H1 (cell line): ENCODE measurements at regions not wholly inside any gene's neighbourhood (a gene's known extent, or its start where the extent isn't known, plus 50 kb on each side); places are given as distances from the start of the nearest gene placed in this dataset.

ENCODE experiments used
- CTCF ChIA-PET: fragments of 300-600 bp; sonication (Branson Sonifier 250); formaldehyde crosslinking; loops from one replicate; lab custom pipeline; 2021; ENCODE audit not compliant: partially characterized antibody; lab: Charles Lee
- POLR2A ChIA-PET: fragments of 300-600 bp; sonication (Branson Sonifier 250); formaldehyde crosslinking; loops from one replicate; lab custom pipeline; 2021; ENCODE audit warnings: inconsistent platforms; ENCODE audit not compliant: partially characterized antibody; lab: Charles Lee
- DNase-seq, 2 experiments: peaks; one replicate each; pipeline versions ENCODE4 v3.0.0 to v3.0.0-alpha.2; 2010 to 2022; ENCODE audit warnings: low spot score in 2 of 2, low read depth in 1 of 2, mixed read lengths in 1 of 2
- FAIRE-seq: peaks from 2 replicates; lab custom pipeline; 2011; peaks lifted over from hg19 to GRCh38; lab: Jason Lieb, UNC
- H2AFZ ChIP-seq: 2 replicates; pipeline ENCODE4 v1.8.1; 2012; ENCODE audit warnings: low read length, inconsistent platforms
- H2AK5ac ChIP-seq: 2 replicates; pipeline ENCODE4 v1.6.1; 2013; ENCODE audit warnings: low read depth, low read length
- H2BK120ac ChIP-seq: replicated peaks from 2 replicates; pipeline ENCODE3; 2013; ENCODE audit warnings: low read depth, low read length, inconsistent platforms
- H2BK12ac ChIP-seq: 2 replicates; pipeline ENCODE4 v1.6.1; 2013; ENCODE audit warnings: low read depth, low read length
- H2BK15ac ChIP-seq: 2 replicates; pipeline ENCODE4 v1.6.1; 2013; ENCODE audit warnings: low read length
- H2BK20ac ChIP-seq: 2 replicates; pipeline ENCODE4 v1.6.1; 2013; ENCODE audit warnings: low read length
- H2BK5ac ChIP-seq: 2 replicates; pipeline ENCODE4 v1.6.1; 2013; ENCODE audit warnings: low read depth, low read length
- H3K14ac ChIP-seq: 2 replicates; pipeline ENCODE4 v1.6.1; 2013; ENCODE audit warnings: inconsistent platforms; ENCODE audit not compliant: insufficient read length
- H3K18ac ChIP-seq: 2 replicates; pipeline ENCODE4 v1.6.1; 2013; ENCODE audit warnings: low read length; ENCODE audit errors: extremely low read depth
- H3K23ac ChIP-seq: 2 replicates; pipeline ENCODE4 v1.6.1; 2013; ENCODE audit warnings: inconsistent platforms; ENCODE audit not compliant: insufficient read length
- H3K23me2 ChIP-seq: 2 replicates; pipeline ENCODE4 v1.6.1; 2013; ENCODE audit warnings: low read depth, low read length
- H3K27ac ChIP-seq: 2 replicates; pipeline ENCODE4 v1.6.1; 2011; ENCODE audit warnings: low read depth, low read length, inconsistent platforms
- H3K27me3 ChIP-seq, 4 experiments: replicated peaks in 1 of 4; 1 replicate in 1 of 4; 2 replicates in 3 of 4; pipeline versions ENCODE4 v1.6.1 to v1.8.1; 2011 to 2013; ENCODE audit warnings: low read length in 3 of 4, mild to moderate bottlenecking in 3 of 4, inconsistent platforms in 2 of 4, mixed read lengths in 2 of 4, moderate library complexity in 1 of 4; ENCODE audit not compliant: control insufficient read depth in 3 of 4, insufficient read depth in 3 of 4; ENCODE audit errors: extremely low read depth in 1 of 4
- H3K36me3 ChIP-seq, 4 experiments: 2 replicates each; pipeline versions ENCODE4 v1.6.1 to v1.8.1; 2011 to 2013; ENCODE audit warnings: mild to moderate bottlenecking in 4 of 4, low read length in 3 of 4, moderate library complexity in 2 of 4, control low read depth in 1 of 4, inconsistent platforms in 1 of 4; ENCODE audit not compliant: insufficient read depth in 4 of 4, control insufficient read depth in 2 of 4
- H3K4ac ChIP-seq: replicated peaks from 2 replicates; pipeline ENCODE3; 2013; ENCODE audit warnings: low read length, low read depth, mixed read lengths, inconsistent platforms; ENCODE audit not compliant: insufficient read length
- H3K4me1 ChIP-seq, 4 experiments: replicated peaks in 1 of 4; 1 replicate in 1 of 4; 2 replicates in 3 of 4; pipeline versions ENCODE4 v1.6.1 to v1.8.1; 2011 to 2013; ENCODE audit warnings: low read length in 3 of 4, inconsistent platforms in 2 of 4, mixed read lengths in 1 of 4; ENCODE audit not compliant: insufficient read depth in 4 of 4, control insufficient read depth in 3 of 4
- H3K4me2 ChIP-seq, 2 experiments: 2 replicates each; pipeline versions ENCODE4 v1.6.1 to v1.8.1; 2011 to 2013; ENCODE audit warnings: low read depth in 2 of 2, low read length in 2 of 2, control low read depth in 1 of 2, inconsistent platforms in 1 of 2, mild to moderate bottlenecking in 1 of 2; ENCODE audit not compliant: insufficient read depth in 1 of 2
- H3K4me3 ChIP-seq, 4 experiments: fragments of 200-600, 300-600 bp in 1 of 4; sonication (generic), shearing (Covaris generic), sonication (Bioruptor Twin) in 1 of 4; 2 replicates each; pipeline versions ENCODE4 v1.5.1 to v1.8.1; 2011 to 2016; ENCODE audit warnings: low read length in 4 of 4, low read depth in 3 of 4, control low read depth in 2 of 4, inconsistent platforms in 2 of 4, mild to moderate bottlenecking in 2 of 4, mixed read lengths in 1 of 4, moderate library complexity in 1 of 4; ENCODE audit not compliant: insufficient read depth in 2 of 4; ENCODE audit errors: extremely low read depth in 1 of 4
- H3K56ac ChIP-seq: replicated peaks from 2 replicates; pipeline ENCODE3; 2013; ENCODE audit warnings: low read depth, mild to moderate bottlenecking, mixed read lengths, low read length, inconsistent platforms; ENCODE audit not compliant: insufficient read length
- H3K79me1 ChIP-seq: 2 replicates; pipeline ENCODE4 v1.6.1; 2013; ENCODE audit warnings: low read depth, low read length, control low read depth
- H3K79me2 ChIP-seq, 2 experiments: 2 replicates each; pipeline versions ENCODE4 v1.6.1 to v1.8.1; 2012 to 2013; ENCODE audit warnings: low read length in 2 of 2, mild to moderate bottlenecking in 2 of 2, inconsistent platforms in 1 of 2; ENCODE audit not compliant: insufficient read depth in 2 of 2, control insufficient read depth in 1 of 2
- H3K9ac ChIP-seq, 4 experiments: replicated peaks in 1 of 4; 1 replicate in 1 of 4; 2 replicates in 3 of 4; pipeline versions ENCODE4 v1.6.1 to v1.8.1; 2011 to 2013; ENCODE audit warnings: low read depth in 3 of 4, low read length in 3 of 4, control low read depth in 2 of 4, mild to moderate bottlenecking in 2 of 4, moderate library complexity in 2 of 4, inconsistent platforms in 1 of 4; ENCODE audit errors: extremely low read depth in 1 of 4
- H3K9me3 ChIP-seq, 2 experiments: 2 replicates each; pipeline versions ENCODE4 v1.6.1 to v1.8.1; 2012 to 2013; ENCODE audit warnings: mild to moderate bottlenecking in 2 of 2, moderate library complexity in 2 of 2, control low read depth in 1 of 2, inconsistent platforms in 1 of 2, low read depth in 1 of 2, low read length in 1 of 2, mixed read lengths in 1 of 2; ENCODE audit not compliant: insufficient read depth in 2 of 2
- H4K20me1 ChIP-seq, 2 experiments: replicated peaks in 1 of 2; 2 replicates each; pipeline versions ENCODE3 to v1.8.1; 2011 to 2013; ENCODE audit warnings: inconsistent platforms in 2 of 2, low read length in 2 of 2, mild to moderate bottlenecking in 1 of 2; ENCODE audit not compliant: insufficient read depth in 2 of 2, control insufficient read depth in 1 of 2
- H4K5ac ChIP-seq: 2 replicates; pipeline ENCODE4 v1.6.1; 2013; ENCODE audit warnings: low read length, low read depth, mixed read lengths, inconsistent platforms; ENCODE audit not compliant: insufficient read length
- H4K8ac ChIP-seq: 2 replicates; pipeline ENCODE4 v1.8.0; 2013; ENCODE audit warnings: mild to moderate bottlenecking, moderate library complexity, low read length, inconsistent platforms; ENCODE audit not compliant: insufficient read depth; ENCODE audit errors: extremely low read depth
- H4K91ac ChIP-seq: replicated peaks from 2 replicates; pipeline ENCODE3; 2013; ENCODE audit warnings: low read length, mixed read lengths, inconsistent platforms; ENCODE audit not compliant: insufficient read length
- EZH2 ChIP-seq: fragments of 200-600 bp; sonication (generic); IDR thresholded peaks from 2 replicates; pipeline ENCODE4 v1.7.1; 2012; ENCODE audit warnings: low read depth, mild to moderate bottlenecking, moderate library complexity, low read length, inconsistent platforms; ENCODE audit not compliant: severe bottlenecking
- MAFK ChIP-seq: IDR thresholded peaks from 2 replicates; pipeline ENCODE4 v1.6.1; 2012; ENCODE audit warnings: low read depth, mild to moderate bottlenecking, improper control_type of control experiment, low read length
- RAD21 ChIP-seq, 2 experiments: IDR thresholded peaks in 1 of 2; conservative IDR thresholded peaks in 1 of 2; 2 replicates each; pipeline ENCODE4 v1.6.1; 2011; ENCODE audit warnings: low read depth in 2 of 2, low read length in 2 of 2, improper control_type of control experiment in 1 of 2, inconsistent platforms in 1 of 2, mild to moderate bottlenecking in 1 of 2, moderate library complexity in 1 of 2
- SIN3A ChIP-seq, 2 experiments: IDR thresholded peaks in 1 of 2; conservative IDR thresholded peaks in 1 of 2; 2 replicates each; pipeline ENCODE4 v1.6.1; 2011 to 2012; ENCODE audit warnings: low read length in 2 of 2, improper control_type of control experiment in 1 of 2, low read depth in 1 of 2, mild to moderate bottlenecking in 1 of 2

DNA sequence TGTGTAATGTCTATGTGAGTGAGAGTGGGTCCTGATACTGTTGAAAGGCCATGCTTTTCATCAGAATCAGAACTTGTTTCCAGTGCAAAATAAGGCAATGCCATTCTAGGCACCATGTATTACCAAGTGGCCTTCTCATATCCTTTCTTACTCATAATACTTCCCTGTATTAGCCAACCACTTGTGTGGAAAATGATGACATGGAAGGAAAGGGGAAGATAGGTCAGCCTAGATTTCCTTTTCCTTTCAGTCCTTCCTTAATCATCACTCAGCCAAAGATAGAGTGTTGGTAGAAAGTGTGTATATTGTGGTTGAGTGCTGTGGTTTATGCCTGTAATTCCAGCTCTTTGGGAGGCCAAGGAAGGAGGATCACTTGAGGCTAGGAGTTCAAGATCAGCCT, 158.6 kb upstream of the PREP start:
- Histone ChIP-seq H4K20me1 (no peaks in the 10 kb centered on the region), H3K4me2 (no peak overlapping the region), H2BK120ac (no peak overlapping the region), H3K4me1 (peaks cover 0 to 3% (median 1%) of the 10 kb centered on the region in 4 experiments; a peak in 2 of 7 replicates), H2BK5ac (no peak overlapping the region), H2BK20ac (no peak overlapping the region), H3K18ac (no peak overlapping the region), H3K27me3 (no peaks in the 10 kb centered on the region), H2AFZ (no peak overlapping the region), H2BK12ac (no peak overlapping the region), H3K56ac (no peak overlapping the region), H4K8ac (no peak overlapping the region), H3K4ac (no peak overlapping the region), H3K4me3 (no peak overlapping the region), H2AK5ac (no peak overlapping the region), H3K79me2 (no peaks in the 10 kb centered on the region), H2BK15ac (no peak overlapping the region), H3K9ac (no peak overlapping the region), H3K23ac (no peak overlapping the region), H3K23me2 (no peaks in the 10 kb centered on the region), H4K5ac (no peak overlapping the region), H3K79me1 (no peaks in the 10 kb centered on the region), H3K27ac (no peak overlapping the region), H3K14ac (no peak overlapping the region), H3K9me3 (0 out of 4 replicates have a peak, but pooled peaks cover 0 to 4% of the 10 kb centered on the region in 2 experiments), H3K36me3 (no peaks in the 10 kb centered on the region), H4K91ac (no peak overlapping the region)
- DNase-seq, result no peak
- POLR2A ChIA-PET, result no interaction called here
- FAIRE-seq, result no peak
- CTCF ChIA-PET, result interaction anchor here (1.6 kb wide), 1 partner anchor 9 kb away, joined by 3 read pairs; no protein-coding TSS in a partner anchor
- TF ChIP-seq SIN3A (conservative IDR thresholded peaks at IDR 0.05 in 1 of 2, IDR thresholded peaks at IDR 0.05 in 1 of 2; ENCODE audit: low read depth in 1 of 2, low read length in 2 of 2), result no peak
- TF ChIP-seq EZH2, result no peak
- no peak for TF ChIP-seq MAFK
- no peak for TF ChIP-seq RAD21 (IDR thresholded peaks at IDR 0.05 in 1 of 2, conservative IDR thresholded peaks at IDR 0.05 in 1 of 2; ENCODE audit: low read depth in 2 of 2, low read length in 2 of 2)
